ENCODE measurements at regions not wholly inside any gene's neighbourhood (a gene's known extent, or its start where the extent isn't known, plus 50 kb on each side); places are given as distances from the start of the nearest gene placed in this dataset.

- TF ChIP-seq CTCF (IDR thresholded peaks at IDR 0.05), result no peak
- no peak for TF ChIP-seq POLR2A (IDR thresholded peaks at IDR 0.05)
These were observed 62.2 kb upstream of the ZNF280D start for GRCh38 chr15:56795502-56795901.
